Right cardiac atrium (tissue), 5 donors: ENCODE measurements at regions not wholly inside any gene's neighbourhood (a gene's known extent, or its start where the extent isn't known, plus 50 kb on each side); places are given as distances from the start of the nearest gene placed in this dataset.

Source experiments
- ATAC-seq, 2 donors: fragments of 200-7000 bp; cut with Tn5 transposase; one replicate each; pipeline versions ENCODE4 v1.8.0 to v1.9.1; 2020; ENCODE audit warnings: moderate library complexity in 2 of 2, mild to moderate bottlenecking in 1 of 2
- DNase-seq, 3 donors: peaks; one replicate each; pipeline ENCODE4 v3.0.0-alpha.2; 2020
- H3K27ac ChIP-seq: one replicate; pipeline ENCODE4 v1.5.1; 2013; ENCODE audit warnings: mild to moderate bottlenecking, low read length, control low read depth, moderate library complexity
- H3K27me3 ChIP-seq: one replicate; pipeline ENCODE4 v1.6.1; 2013; ENCODE audit not compliant: control insufficient read depth, insufficient read depth
- H3K4me1 ChIP-seq: one replicate; pipeline ENCODE4 v1.6.1; 2013; ENCODE audit warnings: low read length; ENCODE audit not compliant: control insufficient read depth, insufficient read depth
- H3K4me3 ChIP-seq: one replicate; pipeline ENCODE4 v1.5.1; 2013; ENCODE audit warnings: low read length, control low read depth
- H3K9me3 ChIP-seq: one replicate; pipeline ENCODE4 v1.6.1; 2013; ENCODE audit warnings: low read length; ENCODE audit not compliant: control insufficient read depth
- WGBS: extraction: QIAGEN DNeasy Blood & Tissue Kit; methylation state at CpG from one replicate; pipeline ENCODE4 v1.1.7; 2013; 5-methylcytosine and 5-hydroxymethylcytosine counted together
- intact Hi-C, 4 donors: fragments of 100-400 bp; cut with DNase I; formaldehyde crosslinking; loops; one replicate each; pipeline versions ENCODE4 v1.11.0 to v1.14.0; 2022 to 2023
- microRNA-seq, 2 donors: library from miRNA; unstranded; fragments of <30 nt; microRNA quantifications; one replicate each; pipeline ENCODE4 v1.2.0, GENCODE V29; 2020 to 2021
- donor health status: healthy with polysubstance abuse.
- donor health status: DM: no; HTN: yes; CAD: no.
- donor health status: DM: no; HTN: no; CAD: no.
- donor health status: DM: no; HTN: yes; CAD: no; lungs with severe emphysema.
- donor health status: DM: yes; HTN: yes; CAD: no.

GRCh38 chr3:31466866-31467265, 65.9 kb upstream of the STT3B start:
- Histone ChIP-seq H3K27ac (no peak overlapping the region), H3K4me3 (no peak overlapping the region), H3K4me1 (no peaks in the 10 kb centered on the region), H3K9me3 (no peaks in the 10 kb centered on the region), H3K27me3 (no peaks in the 10 kb centered on the region)
- DNase-seq (no peak), ATAC-seq (no peak)
- intact Hi-C loops = no loop called here
- 86% methylated on average over 2 of the region's 2 CpGs for WGBS

- no peaks in the 10 kb centered on the region for H3K27me3 ChIP-seq
- H3K27ac ChIP-seq = no peak overlapping the region
- 76% methylated on average over 3 of the region's 3 CpGs for WGBS
- intact Hi-C loops = no loop called here
- ATAC-seq = no peak
- no peaks in the 10 kb centered on the region for H3K4me1 ChIP-seq
- DNase-seq = no peak
- no peak overlapping the region for H3K4me3 ChIP-seq
- no peaks in the 10 kb centered on the region for H3K9me3 ChIP-seq
Observed at GRCh38 chr3:31468433-31468832, 64.3 kb upstream of the STT3B start.

GRCh38 chr3:31469385-31469784, 63.3 kb upstream of the STT3B start:
- 73% methylated on average over 3 of the region's 3 CpGs for WGBS
- intact Hi-C loops = no loop called here
- Histone ChIP-seq H3K4me3 (no peak overlapping the region), H3K27me3 (no peaks in the 10 kb centered on the region), H3K4me1 (no peaks in the 10 kb centered on the region), H3K27ac (no peak overlapping the region), H3K9me3 (no peaks in the 10 kb centered on the region)
- DNase-seq (no peak), ATAC-seq (no peak)

GRCh38 chr3:31472479-31473390, 60.0 kb upstream of the STT3B start:
- Histone ChIP-seq H3K9me3 (no peaks in the 10 kb centered on the region), H3K4me3 (no peak overlapping the region), H3K27me3 (no peaks in the 10 kb centered on the region), H3K4me1 (no peaks in the 10 kb centered on the region), H3K27ac (no peak overlapping the region)
- WGBS = 86% methylated on average over 7 of the region's 7 CpGs
- intact Hi-C loops = no loop called here
- DNase-seq (no peak), ATAC-seq (no peak)

GRCh38 chr3:31476209-31476608, 56.5 kb upstream of the STT3B start:
- WGBS = 91% methylated on average over 4 of the region's 4 CpGs

GRCh38 chr3:31479431-31479830, 53.3 kb upstream of the STT3B start:
- intact Hi-C loops = no loop called here
- WGBS = 94% methylated on average over 1 of the region's 1 CpG
- ATAC-seq (no peak), DNase-seq (no peak)
- Histone ChIP-seq H3K4me1 (no peaks in the 10 kb centered on the region), H3K4me3 (no peak overlapping the region), H3K9me3 (no peaks in the 10 kb centered on the region), H3K27ac (no peak overlapping the region), H3K27me3 (no peaks in the 10 kb centered on the region)

More at GRCh38 chr3:31476209-31476608, 56.5 kb upstream of the STT3B start:
- no peak for DNase-seq
- Histone ChIP-seq H3K27ac (no peak overlapping the region), H3K9me3 (no peaks in the 10 kb centered on the region), H3K27me3 (no peaks in the 10 kb centered on the region), H3K4me1 (no peaks in the 10 kb centered on the region), H3K4me3 (no peak overlapping the region)
- intact Hi-C loops = no loop called here
- no peak for ATAC-seq

- no peaks in the 10 kb centered on the region for H3K4me1 ChIP-seq
- H3K9me3 ChIP-seq = no peaks in the 10 kb centered on the region
- H3K4me3 ChIP-seq = no peak overlapping the region
- no peak for ATAC-seq
- DNase-seq = no peak
- intact Hi-C loops = no loop called here
- 92% methylated on average over 3 of the region's 3 CpGs for WGBS
- H3K27ac ChIP-seq = no peak overlapping the region
- no peaks in the 10 kb centered on the region for H3K27me3 ChIP-seq
Observed at GRCh38 chr3:31481697-31482096, 51.0 kb upstream of the STT3B start.

- no peaks in the 10 kb centered on the region for H3K27me3 ChIP-seq
- intact Hi-C loops = no loop called here
- H3K9me3 ChIP-seq = no peaks in the 10 kb centered on the region
- WGBS = 75% methylated on average over 3 of the region's 3 CpGs
- DNase-seq (no peak), ATAC-seq (no peak)
- H3K4me1 ChIP-seq = no peaks in the 10 kb centered on the region
- H3K27ac ChIP-seq = no peak overlapping the region
- H3K4me3 ChIP-seq = no peak overlapping the region
Observed at GRCh38 chr3:31482493-31483200, 50.1 kb upstream of the STT3B start.

Small RNA genes lying in the stretch of these regions (microRNA-seq; reads per million reads assigned to microRNA genes)
- gene MIR466 = 0 to 2.7 reads per million in 2 donors
